Right lobe of liver (tissue), 6 donors: ENCODE measurements at regions not wholly inside any gene's neighbourhood (a gene's known extent, or its start where the extent isn't known, plus 50 kb on each side); places are given as distances from the start of the nearest gene placed in this dataset.

Experiments
- ATAC-seq, 4 donors: fragments of 200-7000 bp; cut with Tn5 transposase; one replicate each; pipeline ENCODE4 v1.9.1; 2020; ENCODE audit warnings: mild to moderate bottlenecking in 4 of 4, moderate library complexity in 4 of 4
- DNase-seq, 3 donors: peaks; one replicate each; pipeline ENCODE4 v3.0.0-alpha.2; 2020
- H3K27ac ChIP-seq, 3 donors: fragments of 200-600 bp; one replicate each; pipeline ENCODE4 v1.8.0; 2022
- H3K27me3 ChIP-seq, 2 donors: fragments of 200-600 bp; one replicate each; pipeline ENCODE4 v1.8.0; 2022
- H3K36me3 ChIP-seq, 4 donors: fragments of 200-600 bp; sonication (generic) in 1 of 4; one replicate each; pipeline versions ENCODE4 v1.5.1 to v1.8.0; 2017 to 2022; ENCODE audit warnings: control low read depth in 1 of 4
- H3K4me1 ChIP-seq, 4 donors: fragments of 200-600 bp; sonication (generic) in 1 of 4; one replicate each; pipeline versions ENCODE4 v1.5.1 to v1.8.0; 2017 to 2022; ENCODE audit warnings: control low read depth in 1 of 4
- H3K4me3 ChIP-seq, 3 donors: fragments of 200-600 bp; one replicate each; pipeline ENCODE4 v1.8.0; 2022
- H3K9me3 ChIP-seq, 4 donors: fragments of 200-600 bp; sonication (generic) in 1 of 4; one replicate each; pipeline versions ENCODE4 v1.5.1 to v1.8.0; 2017 to 2022; ENCODE audit warnings: control low read depth in 1 of 4
- CTCF ChIP-seq, 4 donors: fragments of 200-600 bp in 3 of 4; fragments of 450-650 bp in 1 of 4; IDR thresholded peaks; one replicate each; pipeline versions ENCODE4 v1.5.1 to v1.8.0; 2016 to 2022; ENCODE audit warnings: antibody characterized with exemption in 4 of 4, mild to moderate bottlenecking in 2 of 4
- POLR2A ChIP-seq: fragments of 450-650 bp; IDR thresholded peaks from one replicate; pipeline ENCODE4 v1.6.1; 2017; ENCODE audit warnings: antibody characterized with exemption, mild to moderate bottlenecking
- WGBS: methylation state at CpG from one replicate; pipeline ENCODE4 v1.1.6; 2018; ENCODE audit warnings: low coverage, low lambda C conversion rate; ENCODE audit not compliant: insufficient coverage; ENCODE audit errors: missing lambda C conversion rate; 5-methylcytosine and 5-hydroxymethylcytosine counted together
- intact Hi-C, 2 donors: fragments of 100-400 bp; cut with DNase I; formaldehyde crosslinking; loops; one replicate each; pipeline versions ENCODE4 v1.11.2 to v1.14.1; 2022
- donor health status: DM: no; HTN: yes; CAD: no.
- donor health status: DM: no; HTN: no; CAD: no.
- donor health status: DM: no; HTN: no; CAD: no.
- donor health status: DM: no; HTN: yes; CAD: no.
- donor health status: DM: no; HTN: yes; CAD: no.

- WGBS = 25% methylated on average over 17 of the region's 27 CpGs
- Histone ChIP-seq H3K27me3 (no peaks in the 10 kb centered on the region), H3K9me3 (peaks cover 0 to 4% (median 0%) of the 10 kb centered on the region in 4 donors), H3K27ac (no peak overlapping the region), H3K4me3 (peak overlapping the region in 1 of 3 donors; percentile 16), H3K36me3 (no peaks in the 10 kb centered on the region), H3K4me1 (no peaks in the 10 kb centered on the region)
- no peak for TF ChIP-seq POLR2A
- TF ChIP-seq CTCF (IDR thresholded peaks at IDR 0.05) = no peak
- intact Hi-C loops = no loop called here
- DNase-seq = no peak
- peak; percentile 45 to 80 (median 56) for ATAC-seq
Observed at GRCh38 chr18:77366720-77367641, 117.3 kb downstream of the GALR1 start.

GRCh38 chr18:77369644-77370043, 120.0 kb downstream of the GALR1 start:
- no peak for TF ChIP-seq POLR2A
- TF ChIP-seq CTCF (IDR thresholded peaks at IDR 0.05) = no peak
- intact Hi-C loops = no loop called here
- WGBS = 38% methylated on average over 2 of the region's 2 CpGs
- DNase-seq = no peak
- Histone ChIP-seq H3K36me3 (no peaks in the 10 kb centered on the region), H3K9me3 (peaks cover 0 to 4% (median 0%) of the 10 kb centered on the region in 4 donors), H3K4me3 (no peak overlapping the region), H3K27me3 (no peaks in the 10 kb centered on the region), H3K4me1 (no peaks in the 10 kb centered on the region), H3K27ac (no peak overlapping the region)
- ATAC-seq = no peak

GRCh38 chr18:77373730-77374445, 124.2 kb downstream of the GALR1 start:
- Histone ChIP-seq H3K27me3 (no peaks in the 10 kb centered on the region), H3K36me3 (no peaks in the 10 kb centered on the region), H3K4me1 (no peaks in the 10 kb centered on the region), H3K27ac (no peak overlapping the region), H3K9me3 (no peaks in the 10 kb centered on the region), H3K4me3 (no peak overlapping the region)
- no peak for DNase-seq
- no peak for TF ChIP-seq POLR2A
- TF ChIP-seq CTCF (IDR thresholded peaks at IDR 0.05) = no peak
- ATAC-seq = no peak
- intact Hi-C loops = no loop called here
- WGBS = 58% methylated on average over 9 of the region's 9 CpGs

- DNase-seq (no peak), ATAC-seq (no peak)
- Histone ChIP-seq H3K27me3 (no peaks in the 10 kb centered on the region), H3K36me3 (no peaks in the 10 kb centered on the region), H3K4me1 (no peaks in the 10 kb centered on the region), H3K9me3 (no peaks in the 10 kb centered on the region), H3K4me3 (no peak overlapping the region), H3K27ac (no peak overlapping the region)
- 51% methylated on average over 8 of the region's 10 CpGs for WGBS
- intact Hi-C loops = no loop called here
- TF ChIP-seq CTCF (IDR thresholded peaks at IDR 0.05) (no peak), POLR2A (no peak)
Observed at GRCh38 chr18:77374446-77374805, 124.8 kb downstream of the GALR1 start.
